SK-N-SH (cell line): ENCODE measurements at regions not wholly inside any gene's neighbourhood (a gene's known extent, or its start where the extent isn't known, plus 50 kb on each side); places are given as distances from the start of the nearest gene placed in this dataset.

ENCODE experiments used
- CTCF ChIA-PET: fragments of 300-600, 350-600 bp; formaldehyde crosslinking; extraction: SDS; loops from one replicate; lab custom pipeline; 2021; lab: Yijun Ruan, JAX
- POLR2A ChIA-PET: fragments of 350-600 bp; sonication (Branson Sonifier 250); formaldehyde crosslinking; extraction: SDS; loops from one replicate; lab custom pipeline; 2020; ENCODE audit warnings: antibody characterized with exemption, inconsistent platforms; lab: Yijun Ruan, JAX
- DNase-seq: peaks from one replicate; pipeline ENCODE4 v3.0.0; 2012
- H2AFZ ChIP-seq: fragments of 200-600 bp; sonication (generic); 2 replicates; pipeline ENCODE4 v1.8.1; 2016; ENCODE audit warnings: antibody characterized with exemption, mild to moderate bottlenecking, low read depth
- H3F3A ChIP-seq: fragments of 200-600 bp; sonication (generic); replicated peaks from 2 replicates; pipeline ENCODE3; 2016; ENCODE audit warnings: antibody characterized with exemption, mild to moderate bottlenecking; ENCODE audit not compliant: insufficient read depth
- H3K27ac ChIP-seq, 2 experiments: fragments of 200-500 bp in 1 of 2; fragments of 200-600 bp in 1 of 2; sonication (Bioruptor generic) in 1 of 2; sonication (generic), shearing (Covaris generic) in 1 of 2; 2 replicates each; pipeline versions ENCODE4 v1.5.1 to v1.6.1; 2014 to 2016; ENCODE audit warnings: low read depth in 2 of 2, inconsistent platforms in 1 of 2, low read length in 1 of 2, mild to moderate bottlenecking in 1 of 2, mixed read lengths in 1 of 2
- H3K27me3 ChIP-seq: fragments of 200-600 bp; sonication (generic), shearing (Covaris generic); 2 replicates; pipeline ENCODE4 v1.6.1; 2016; ENCODE audit warnings: mixed run types; ENCODE audit not compliant: insufficient read depth
- H3K36me3 ChIP-seq, 2 experiments: fragments of 200-500 bp in 1 of 2; fragments of 200-600 bp in 1 of 2; sonication (Bioruptor generic) in 1 of 2; sonication (generic) in 1 of 2; replicated peaks in 1 of 2; 2 replicates each; pipeline versions ENCODE3 to v1.5.1; 2014 to 2016; ENCODE audit warnings: low read length in 1 of 2, mild to moderate bottlenecking in 1 of 2; ENCODE audit not compliant: insufficient read depth in 2 of 2, control insufficient read depth in 1 of 2
- H3K4me1 ChIP-seq, 2 experiments: fragments of 200-500 bp in 1 of 2; fragments of 200-600 bp in 1 of 2; sonication (Bioruptor generic) in 1 of 2; sonication (generic), shearing (Covaris generic) in 1 of 2; 2 replicates each; pipeline versions ENCODE4 v1.5.1 to v1.6.1; 2014 to 2016; ENCODE audit warnings: low read depth in 1 of 2, low read length in 1 of 2, mixed run types in 1 of 2; ENCODE audit not compliant: insufficient read depth in 2 of 2, control insufficient read depth in 1 of 2
- H3K4me2 ChIP-seq: fragments of 200-600 bp; sonication (generic), shearing (Covaris generic); 2 replicates; pipeline ENCODE4 v1.6.1; 2017; ENCODE audit warnings: mixed run types
- H3K4me3 ChIP-seq, 2 experiments: fragments of 200-500 bp in 1 of 2; fragments of 200-600 bp in 1 of 2; sonication (Bioruptor generic) in 1 of 2; sonication (generic), shearing (Covaris generic) in 1 of 2; 2 replicates each; pipeline versions ENCODE4 v1.5.1 to v1.8.1; 2014 to 2016; ENCODE audit warnings: low read depth in 2 of 2, inconsistent platforms in 1 of 2, low read length in 1 of 2, mild to moderate bottlenecking in 1 of 2, mixed read lengths in 1 of 2, moderate library complexity in 1 of 2
- H3K79me2 ChIP-seq: fragments of 200-600 bp; sonication (generic); 2 replicates; pipeline ENCODE4 v1.8.1; 2017; ENCODE audit warnings: mild to moderate bottlenecking; ENCODE audit not compliant: insufficient read depth
- H3K9ac ChIP-seq: fragments of 200-600 bp; sonication (generic); 2 replicates; pipeline ENCODE4 v1.6.1; 2017; ENCODE audit warnings: mixed run types
- H3K9me2 ChIP-seq: fragments of 200-600 bp; sonication (generic); 2 replicates; pipeline ENCODE4 v1.6.1; 2017; ENCODE audit warnings: mixed run types
- H3K9me3 ChIP-seq: fragments of 200-600 bp; sonication (generic); 2 replicates; pipeline ENCODE4 v1.6.1; 2017; ENCODE audit warnings: mixed run types, mild to moderate bottlenecking, moderate library complexity
- H4K20me1 ChIP-seq: fragments of 200-600 bp; sonication (generic); 2 replicates; pipeline ENCODE4 v1.6.1; 2017; ENCODE audit warnings: mild to moderate bottlenecking, mixed run types; ENCODE audit not compliant: insufficient read depth
- CTCF ChIP-seq: fragments of 200-600 bp; sonication (generic); IDR thresholded peaks from 2 replicates; pipeline ENCODE4 v1.6.1; 2017; ENCODE audit warnings: antibody characterized with exemption, mild to moderate bottlenecking, moderate library complexity
- ELF1 ChIP-seq: IDR thresholded peaks from 2 replicates; pipeline ENCODE4 v1.4.0; 2012
- EP300 ChIP-seq, 2 experiments: IDR thresholded peaks; 2 replicates each; pipeline versions ENCODE4 v1.4.0 to v1.6.1; 2012; ENCODE audit warnings: borderline replicate concordance in 1 of 2, low read depth in 1 of 2, low read length in 1 of 2
- EZH2phosphoT487 ChIP-seq: fragments of 200-600 bp; sonication (generic); IDR thresholded peaks from 2 replicates; pipeline ENCODE4 v1.6.1; 2017; ENCODE audit warnings: low read depth, mixed run types, mild to moderate bottlenecking, antibody characterized with exemption, moderate library complexity, borderline replicate concordance
- FOSL2 ChIP-seq: IDR thresholded peaks from 2 replicates; pipeline ENCODE4 v1.4.0; 2012; ENCODE audit warnings: low read depth, mild to moderate bottlenecking, moderate library complexity, borderline replicate concordance
- GABPA ChIP-seq: IDR thresholded peaks from 2 replicates; pipeline ENCODE4 v1.4.0; 2012; ENCODE audit warnings: low read depth, mild to moderate bottlenecking
- GATA2 ChIP-seq: sonication (generic); formaldehyde crosslinking; IDR thresholded peaks from 2 replicates; pipeline ENCODE4 v1.5.0; 2020; ENCODE audit warnings: mild to moderate bottlenecking, missing genetic modification reagents
- NFIC ChIP-seq: IDR thresholded peaks from 2 replicates; pipeline ENCODE4 v1.4.0; 2012; ENCODE audit warnings: borderline replicate concordance
- NRF1 ChIP-seq: IDR thresholded peaks from 2 replicates; pipeline ENCODE4 v1.6.1; 2012; ENCODE audit warnings: low read depth, mild to moderate bottlenecking, low read length
- PBX3 ChIP-seq: IDR thresholded peaks from 2 replicates; pipeline ENCODE4; 2012
- POLR2AphosphoS5 ChIP-seq: IDR thresholded peaks from 2 replicates; pipeline ENCODE4 v1.6.1; 2012; ENCODE audit warnings: low read depth, low read length
- RAD21 ChIP-seq: IDR thresholded peaks from 2 replicates; pipeline ENCODE4 v1.6.1; 2012; ENCODE audit warnings: mild to moderate bottlenecking, low read length
- RCOR1 ChIP-seq: fragments of 150-350 bp; IDR thresholded peaks from 2 replicates; pipeline ENCODE4 v1.6.1; 2017; ENCODE audit warnings: antibody characterized with exemption, low read length
- RXRA ChIP-seq: IDR thresholded peaks from 2 replicates; pipeline ENCODE4 v1.4.0; 2012; ENCODE audit warnings: low read depth, mild to moderate bottlenecking, borderline replicate concordance
- SMC3 ChIP-seq: IDR thresholded peaks from 2 replicates; pipeline ENCODE4 v1.6.1; 2012; ENCODE audit warnings: low read depth, low read length, improper control_type of control experiment
- TAF1 ChIP-seq: IDR thresholded peaks from 2 replicates; pipeline ENCODE4 v1.6.1; 2012; ENCODE audit warnings: low read depth, mild to moderate bottlenecking, low read length, moderate library complexity, borderline replicate concordance
- TCF12 ChIP-seq: IDR thresholded peaks from 2 replicates; pipeline ENCODE4 v1.4.0; 2012
- USF2 ChIP-seq: fragments of 150-350 bp; IDR thresholded peaks from 2 replicates; pipeline ENCODE4 v1.6.1; 2017; ENCODE audit warnings: antibody characterized with exemption, low read length, low read depth, borderline replicate concordance
- YY1 ChIP-seq: IDR thresholded peaks from 2 replicates; pipeline ENCODE4 v1.4.0; 2012; ENCODE audit warnings: low read depth, mild to moderate bottlenecking
- WGBS: methylation state at CpG from one replicate; pipeline ENCODE4 v1.1.6; 2017; ENCODE audit warnings: low lambda C conversion rate; 5-methylcytosine and 5-hydroxymethylcytosine counted together
- TF ChIP-seq, protein P1 (sequence below): IDR thresholded peaks from 2 replicates; pipeline ENCODE4 v1.4.0; 2012; ENCODE audit warnings: low read depth

- TF ChIP-seq CTCF: no peak
- no peak for TF ChIP-seq FOSL2
- no peak for TF ChIP-seq EP300 (IDR thresholded peaks at IDR 0.05; ENCODE audit: borderline replicate concordance in 1 of 2, low read depth in 1 of 2, low read length in 1 of 2)
- no peak for TF ChIP-seq YY1
- TF ChIP-seq, all 33 proteins: peak for 0
Observed at GRCh38 chr3:82293435-82293834, 532.0 kb upstream of the GBE1 start (continued).

GRCh38 chr3:82287562-82287961 lies 526.1 kb upstream of the GBE1 start:
- Histone ChIP-seq H3K9ac (no peak overlapping the region), H3K9me2 (no peaks in the 10 kb centered on the region), H3K4me2 (no peak overlapping the region), H2AFZ (no peak overlapping the region), H3K27me3 (no peaks in the 10 kb centered on the region), H3K79me2 (no peaks in the 10 kb centered on the region), H3K36me3 (no peaks in the 10 kb centered on the region), H3K9me3 (no peaks in the 10 kb centered on the region), H3K4me1 (no peaks in the 10 kb centered on the region; a peak in 1 of 4 replicates), H4K20me1 (no peaks in the 10 kb centered on the region), H3K27ac (no peak overlapping the region), H3K4me3 (no peak overlapping the region), H3F3A (no peaks in the 10 kb centered on the region)
- 42% methylated on average over 3 of the region's 3 CpGs for WGBS
- TF ChIP-seq RAD21: no peak
- TF ChIP-seq, protein P1, sequence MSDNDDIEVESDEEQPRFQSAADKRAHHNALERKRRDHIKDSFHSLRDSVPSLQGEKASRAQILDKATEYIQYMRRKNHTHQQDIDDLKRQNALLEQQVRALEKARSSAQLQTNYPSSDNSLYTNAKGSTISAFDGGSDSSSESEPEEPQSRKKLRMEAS: no peak
- no peak for TF ChIP-seq GABPA
- TF ChIP-seq RXRA: no peak
- TF ChIP-seq EP300 (IDR thresholded peaks at IDR 0.05; ENCODE audit: borderline replicate concordance in 1 of 2, low read depth in 1 of 2, low read length in 1 of 2): no peak
- no peak for TF ChIP-seq FOSL2
- TF ChIP-seq CTCF: no peak
- TF ChIP-seq POLR2AphosphoS5: no peak
- TF ChIP-seq ELF1: no peak
- TF ChIP-seq RCOR1: no peak
- TF ChIP-seq SMC3: no peak
- TF ChIP-seq PBX3: no peak
- no peak for TF ChIP-seq GATA2
- no peak for TF ChIP-seq USF2
- no peak for TF ChIP-seq EZH2phosphoT487
- no peak for TF ChIP-seq TCF12
- no peak for TF ChIP-seq NFIC
- TF ChIP-seq TAF1: no peak
- TF ChIP-seq NRF1: no peak
- DNase-seq: no peak
- POLR2A ChIA-PET: no interaction called here
- CTCF ChIA-PET: no interaction called here
